GM21576 (cell line): ENCODE measurements at regions not wholly inside any gene's neighbourhood (a gene's known extent, or its start where the extent isn't known, plus 50 kb on each side); places are given as distances from the start of the nearest gene placed in this dataset.
A peak's percentile ranks its signal among the peaks of the same experiment; 100 is the strongest.
"Not testable (repeated sequence)": the region's sequence is repeated elsewhere in the genome, so short reads cannot be mapped to it uniquely, and the experiment has no call there.

ENCODE experiments used
- ATAC-seq: cut with Tn5 transposase; IDR thresholded peaks from one replicate; pipeline ENCODE4 v1.9.1; 2021; ENCODE audit warnings: mild to moderate bottlenecking, moderate library complexity; ENCODE audit not compliant: unreplicated experiment

DNA sequence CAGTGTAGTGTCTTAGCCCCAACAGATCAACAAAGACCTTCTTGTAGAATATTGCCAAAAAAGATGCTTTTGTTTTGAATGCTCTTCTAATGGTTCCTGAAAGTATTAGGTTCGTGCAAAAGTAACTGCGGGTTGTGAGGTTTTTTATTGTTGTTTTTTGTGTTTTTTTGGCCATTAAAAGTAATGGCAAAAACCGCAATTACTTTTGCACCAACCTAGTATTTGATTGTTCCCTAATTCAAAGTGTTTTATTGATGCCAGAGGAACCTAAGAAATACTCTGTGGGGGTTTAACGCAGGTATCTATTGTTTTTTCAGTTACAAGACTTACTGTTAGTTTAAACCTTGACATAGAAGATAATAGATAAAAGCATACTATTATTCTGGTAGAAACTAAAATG is 150.8 kb upstream of the DAAM1 start:
- ATAC-seq = no peak

DNA sequence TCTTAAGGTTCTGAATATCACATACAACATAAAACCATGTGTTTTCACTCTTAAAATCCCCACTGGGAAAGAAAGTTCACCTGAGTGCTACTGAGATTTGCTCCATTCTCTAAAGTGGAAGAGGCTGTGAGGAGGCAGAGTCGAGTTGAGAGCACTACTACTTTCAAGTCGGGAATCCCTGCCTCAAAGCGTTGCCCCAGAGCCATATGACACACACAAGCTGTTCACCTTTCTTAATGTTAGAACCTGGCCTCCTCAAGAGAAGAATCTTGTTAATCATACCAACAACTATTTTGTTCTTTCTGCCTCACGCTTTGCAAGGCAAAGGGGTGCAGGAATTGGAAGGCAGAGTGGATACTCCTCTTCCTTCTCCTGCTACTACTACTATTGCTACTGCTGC is 149.7 kb upstream of the DAAM1 start:
- ATAC-seq = no peak

GRCh38 chr14:59041308-59041707 is 147.2 kb upstream of the DAAM1 start:
- no peak for ATAC-seq

DNA sequence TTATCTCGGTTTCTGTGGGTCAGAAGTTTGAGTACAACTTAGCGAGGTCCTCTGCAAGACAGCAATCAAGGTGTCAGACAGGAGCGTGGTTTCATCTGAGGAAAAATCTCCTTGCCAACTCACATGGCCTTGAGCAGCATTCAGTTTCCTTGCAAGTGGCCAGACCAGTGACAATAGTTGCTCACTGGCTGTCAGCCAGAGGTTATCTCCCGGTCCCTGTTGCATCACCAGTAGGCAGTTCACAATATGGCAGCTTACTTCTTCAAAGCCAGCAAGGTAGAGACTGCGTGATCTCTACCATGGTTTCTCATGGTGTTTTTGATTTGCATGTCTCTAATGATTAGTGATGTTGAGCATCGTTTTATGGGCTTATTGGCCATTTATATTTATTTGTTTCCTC is 143.8 kb upstream of the DAAM1 start:
- no peak for ATAC-seq

DNA sequence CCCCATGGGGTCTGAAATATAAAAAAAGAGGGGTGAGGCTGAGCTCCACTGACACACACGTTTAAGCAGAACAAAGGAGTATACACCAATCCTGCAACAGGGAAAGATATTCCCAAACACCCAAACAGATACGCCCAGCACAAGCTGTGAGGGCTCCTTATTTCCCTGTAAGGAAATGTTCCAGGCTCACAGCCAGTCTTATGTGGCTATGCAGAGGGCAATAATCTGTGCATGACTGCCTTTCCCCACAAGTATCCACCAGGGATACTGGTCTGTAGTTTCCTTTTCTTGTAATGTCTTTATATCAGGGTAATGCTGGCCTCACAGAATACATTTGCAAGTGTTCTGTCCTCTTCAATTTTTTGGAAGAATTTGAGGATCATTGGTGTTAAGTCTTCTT is 141.7 kb upstream of the DAAM1 start:
- ATAC-seq = no peak

DNA sequence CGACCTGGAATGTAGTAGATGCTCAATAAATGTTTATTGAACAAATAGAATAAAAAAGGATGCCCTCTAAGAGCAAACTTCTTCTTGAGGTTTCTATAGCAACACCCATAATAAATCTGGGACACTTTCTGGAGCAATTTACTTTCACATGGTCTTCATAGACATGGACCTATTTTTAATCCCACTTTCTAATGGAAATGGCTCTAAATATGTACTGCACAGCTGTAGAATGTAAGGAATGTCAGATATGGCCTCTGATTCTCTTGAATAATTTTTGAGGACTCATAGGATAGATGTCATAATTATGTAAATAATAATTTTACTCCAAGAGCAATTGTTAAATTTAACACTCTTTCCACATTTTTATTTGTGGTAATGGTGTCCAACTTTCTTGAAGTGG is 133.5 kb upstream of the DAAM1 start:
- ATAC-seq = no peak

- peak; percentile 76 for ATAC-seq
Observed at GRCh38 chr14:59055439-59056045, 132.9 kb upstream of the DAAM1 start.

DNA sequence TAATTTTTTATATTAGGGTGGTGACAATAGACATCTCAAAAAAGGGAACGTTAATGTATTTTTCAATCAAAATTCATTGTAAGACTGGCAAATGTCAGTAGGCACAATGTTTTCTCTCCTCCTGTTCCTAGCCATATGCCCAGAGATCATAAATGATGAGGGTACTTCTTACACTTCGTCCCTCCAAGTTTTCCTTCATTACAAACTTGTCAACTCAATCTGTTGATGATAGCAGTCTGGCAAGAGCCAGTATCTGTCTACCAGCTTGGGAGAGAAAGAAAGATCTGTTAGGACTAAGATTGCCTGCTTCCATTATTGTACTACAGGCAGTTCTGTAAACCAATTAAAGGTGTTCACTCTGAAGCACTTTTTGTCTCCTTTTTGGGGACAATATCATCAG is 130.9 kb upstream of the DAAM1 start:
- ATAC-seq = no peak

DNA sequence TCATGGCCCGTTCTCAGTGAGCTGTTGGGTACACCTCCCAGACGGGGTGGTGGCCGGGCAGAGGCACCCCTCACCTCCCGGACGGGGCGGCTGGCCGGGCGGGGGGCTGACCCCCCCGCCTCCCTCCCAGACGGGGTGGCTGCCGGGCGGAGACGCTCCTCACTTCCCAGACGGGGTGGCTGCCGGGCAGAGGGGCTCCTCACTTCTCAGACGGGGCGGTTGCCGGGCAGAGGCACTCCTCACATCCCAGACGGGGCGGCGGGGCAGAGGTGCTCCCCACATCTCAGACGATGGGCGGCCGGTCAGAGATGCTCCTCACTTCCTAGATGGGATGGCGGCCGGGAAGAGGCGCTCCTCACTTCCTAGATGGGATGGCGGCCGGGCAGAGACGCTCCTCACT is 129.7 kb upstream of the DAAM1 start:
- ATAC-seq = not testable (repeated sequence)

- ATAC-seq = no peak
Observed at GRCh38 chr14:59060841-59061240, 127.6 kb upstream of the DAAM1 start.

DNA sequence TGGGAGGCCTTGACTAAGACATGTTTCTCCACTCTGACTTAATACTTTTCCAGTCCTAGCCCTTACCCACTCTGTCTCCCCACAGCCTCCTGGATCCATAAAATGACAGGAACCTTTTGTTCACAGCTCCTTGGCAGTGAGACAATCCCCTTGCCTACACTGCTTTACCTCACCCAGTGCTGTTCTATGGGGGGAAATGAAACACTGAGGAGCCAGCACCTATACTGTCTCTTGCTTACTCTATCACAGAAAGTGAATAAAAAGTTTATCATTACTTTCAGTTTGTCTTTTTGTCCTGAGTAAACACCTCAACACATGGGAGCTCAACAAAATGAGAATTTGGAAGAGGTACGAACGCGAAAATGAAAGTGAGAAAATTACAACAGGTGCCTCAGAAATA is 127.2 kb upstream of the DAAM1 start:
- no peak for ATAC-seq

GRCh38 chr14:59063259-59063658 is 125.2 kb upstream of the DAAM1 start:
- no peak for ATAC-seq

GRCh38 chr14:59067127-59067894 is 121.2 kb upstream of the DAAM1 start:
- ATAC-seq = no peak

- no peak for ATAC-seq
Observed at GRCh38 chr14:59069163-59069854, 119.2 kb upstream of the DAAM1 start.

- ATAC-seq = no peak
Observed at GRCh38 chr14:59075506-59075905, 113.0 kb upstream of the DAAM1 start.

GRCh38 chr14:59081720-59082119 is 106.7 kb upstream of the DAAM1 start:
- ATAC-seq = no peak

GRCh38 chr14:59085207-59085739 is 103.2 kb upstream of the DAAM1 start:
- no peak for ATAC-seq

DNA sequence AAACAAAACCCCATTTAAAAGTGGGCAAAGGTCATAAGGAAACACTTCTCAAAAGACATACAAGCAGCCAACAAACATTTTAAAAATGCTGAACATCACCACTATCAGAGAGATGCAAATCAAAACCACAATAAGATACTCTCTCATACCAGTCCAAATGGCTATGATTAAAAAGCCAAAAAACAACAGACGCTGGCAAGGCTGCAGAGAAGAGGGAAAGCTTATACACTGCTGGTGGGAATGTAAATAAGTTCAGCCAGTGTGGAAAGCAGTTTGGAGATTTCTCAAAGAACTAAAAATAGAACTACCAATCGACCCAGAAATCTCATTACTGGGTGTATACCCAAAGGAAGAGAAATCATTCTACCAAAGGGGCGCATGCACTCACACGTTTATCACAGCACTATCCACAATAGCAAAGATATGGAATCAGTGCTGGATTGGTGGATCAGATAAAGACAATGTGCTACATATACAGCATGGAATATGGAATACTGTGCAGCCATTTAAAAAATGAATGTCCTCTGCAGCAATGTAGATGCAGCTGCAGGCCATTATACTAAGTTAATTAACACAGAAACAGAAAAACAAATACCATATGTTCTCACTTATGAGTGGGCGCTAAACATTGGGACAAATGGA is 102.1 kb upstream of the DAAM1 start:
- ATAC-seq = no peak

GRCh38 chr14:59087240-59087639 is 101.2 kb upstream of the DAAM1 start:
- no peak for ATAC-seq

GRCh38 chr14:59087711-59088110 is 100.8 kb upstream of the DAAM1 start:
- ATAC-seq = no peak

GRCh38 chr14:59090572-59090971 is 97.9 kb upstream of the DAAM1 start:
- ATAC-seq = no peak
